CD8-positive, alpha-beta memory T cell (primary cell): ENCODE measurements at regions not wholly inside any gene's neighbourhood (a gene's known extent, or its start where the extent isn't known, plus 50 kb on each side); places are given as distances from the start of the nearest gene placed in this dataset.
"Not testable (repeated sequence)": the region's sequence is repeated elsewhere in the genome, so short reads cannot be mapped to it uniquely, and the experiment has no call there.

Experiments
- CTCF ChIA-PET: fragments of 350-600 bp; sonication (Branson Sonifier 250); formaldehyde crosslinking; loops from one replicate; lab custom pipeline; 2021; ENCODE audit warnings: antibody characterized with exemption; lab: Charles Lee
- POLR2A ChIA-PET: fragments of 350-600 bp; sonication (Branson Sonifier 250); formaldehyde crosslinking; loops from one replicate; lab custom pipeline; 2021; ENCODE audit warnings: antibody characterized with exemption; lab: Charles Lee
- DNase-seq, 5 donors: peaks; one replicate each; pipeline versions ENCODE4 v3.0.0 to v3.0.0-alpha.2; 2020 to 2022; ENCODE audit warnings: mixed read lengths in 1 of 5
- H3K27ac ChIP-seq: one replicate; pipeline ENCODE4 v1.7.0; 2013; ENCODE audit warnings: low read depth, mild to moderate bottlenecking, low read length, moderate library complexity
- H3K27me3 ChIP-seq: 2 replicates; pipeline ENCODE4 v1.7.0; 2013; ENCODE audit warnings: low read length, mild to moderate bottlenecking; ENCODE audit not compliant: insufficient read depth, poor library complexity, severe bottlenecking
- H3K36me3 ChIP-seq: 2 replicates; pipeline ENCODE4 v1.7.0; 2013; ENCODE audit warnings: mild to moderate bottlenecking, low read length, moderate library complexity; ENCODE audit not compliant: insufficient read depth
- H3K4me1 ChIP-seq: 2 replicates; pipeline ENCODE4 v1.7.0; 2013; ENCODE audit warnings: mild to moderate bottlenecking, low read length, moderate library complexity; ENCODE audit not compliant: insufficient read depth
- H3K4me3 ChIP-seq: 2 replicates; pipeline ENCODE4 v1.7.0; 2013; ENCODE audit warnings: mild to moderate bottlenecking, low read length
- H3K9me3 ChIP-seq: 2 replicates; pipeline ENCODE4 v1.7.0; 2013; ENCODE audit warnings: mild to moderate bottlenecking, low read length
- H3K27ac Mint-ChIP-seq, 8 donors: one replicate each; pipeline ENCODE4 v1.8.0; 2020 to 2021; ENCODE audit warnings: mixed read lengths in 8 of 8, mild to moderate bottlenecking in 6 of 8, inconsistent platforms in 3 of 8, moderate library complexity in 3 of 8
- H3K27me3 Mint-ChIP-seq, 2 donors: one replicate each; pipeline ENCODE4 v1.8.0; 2020 to 2021; ENCODE audit warnings: mixed read lengths in 2 of 2, mild to moderate bottlenecking in 1 of 2, moderate library complexity in 1 of 2
- H3K36me3 Mint-ChIP-seq, 3 donors: one replicate each; pipeline ENCODE4 v1.8.0; 2020 to 2021; ENCODE audit warnings: mixed read lengths in 3 of 3, inconsistent platforms in 1 of 3, mild to moderate bottlenecking in 1 of 3
- H3K4me1 Mint-ChIP-seq, 3 donors: one replicate each; pipeline ENCODE4 v1.8.0; 2020 to 2021; ENCODE audit warnings: mixed read lengths in 3 of 3, inconsistent platforms in 1 of 3, mild to moderate bottlenecking in 1 of 3
- H3K4me3 Mint-ChIP-seq, 7 donors: one replicate each; pipeline ENCODE4 v1.8.0; 2020 to 2021; ENCODE audit warnings: mixed read lengths in 7 of 7, mild to moderate bottlenecking in 6 of 7, moderate library complexity in 4 of 7, inconsistent platforms in 2 of 7
- H3K9me3 Mint-ChIP-seq, 5 donors: one replicate each; pipeline ENCODE4 v1.8.0; 2020 to 2022; ENCODE audit warnings: mixed read lengths in 5 of 5, mild to moderate bottlenecking in 3 of 5, moderate library complexity in 2 of 5, inconsistent platforms in 1 of 5

- H3K27ac Mint-ChIP-seq = no peak overlapping the region
- no peaks in the 10 kb centered on the region for H3K36me3 Mint-ChIP-seq
- H3K27me3 ChIP-seq = no peaks in the 10 kb centered on the region
- H3K4me1 ChIP-seq = no peaks in the 10 kb centered on the region
- no peaks in the 10 kb centered on the region for H3K4me1 Mint-ChIP-seq
- H3K27me3 Mint-ChIP-seq = peaks cover 0 to 2% of the 10 kb centered on the region in 2 donors
- no peak overlapping the region for H3K4me3 Mint-ChIP-seq
- no peak overlapping the region for H3K4me3 ChIP-seq
- H3K9me3 Mint-ChIP-seq = peaks cover 4 to 32% (median 11%) of the 10 kb centered on the region in 5 donors
- DNase-seq = no peak
- no peaks in the 10 kb centered on the region for H3K36me3 ChIP-seq
- POLR2A ChIA-PET = no interaction called here
- H3K9me3 ChIP-seq = no peaks in the 10 kb centered on the region
- H3K27ac ChIP-seq = no peak overlapping the region
- CTCF ChIA-PET = no interaction called here
Measured at GRCh38 chr18:64679121-64679520, 530.2 kb upstream of the LINC00305 start.

- no peak for DNase-seq
- Histone ChIP-seq H3K4me3 (no peak overlapping the region), H3K27me3 (no peaks in the 10 kb centered on the region), H3K9me3 (no peaks in the 10 kb centered on the region), H3K4me1 (no peaks in the 10 kb centered on the region), H3K27ac (no peak overlapping the region), H3K36me3 (no peaks in the 10 kb centered on the region)
- ChIA-PET POLR2A (no interaction called here), CTCF (no interaction called here)
- no peaks in the 10 kb centered on the region for H3K36me3 Mint-ChIP-seq
- H3K4me3 Mint-ChIP-seq = no peak overlapping the region
- H3K4me1 Mint-ChIP-seq = no peaks in the 10 kb centered on the region
- no peaks in the 10 kb centered on the region for H3K27me3 Mint-ChIP-seq
- peaks cover 4 to 28% (median 8%) of the 10 kb centered on the region in 5 donors for H3K9me3 Mint-ChIP-seq
- H3K27ac Mint-ChIP-seq = no peak overlapping the region
Measured at GRCh38 chr18:64678048-64678447, 529.2 kb upstream of the LINC00305 start.

DNA sequence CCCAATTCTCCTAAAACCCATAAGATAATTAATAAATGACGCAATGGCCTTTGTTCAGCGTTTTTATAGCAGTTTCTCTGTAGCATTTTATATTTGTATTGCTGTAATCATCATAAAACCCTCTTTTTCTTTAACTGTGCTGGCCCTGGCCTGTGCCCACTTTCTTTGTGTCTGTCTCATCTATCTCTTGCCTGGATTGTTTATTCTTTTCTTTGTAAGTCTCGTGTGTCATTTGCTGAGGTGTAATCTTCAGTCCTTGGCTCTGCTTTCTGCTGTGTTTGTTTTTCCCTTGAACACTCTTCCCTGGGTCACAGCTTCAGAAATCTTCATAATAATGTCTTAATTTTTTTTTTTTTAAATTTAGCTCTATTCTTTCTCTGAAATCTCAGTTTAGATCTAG lies 525.8 kb upstream of the LINC00305 start:
- H3K9me3 Mint-ChIP-seq = peaks cover 0 to 14% (median 10%) of the 10 kb centered on the region in 5 donors
- H3K9me3 ChIP-seq = no peaks in the 10 kb centered on the region

DNA sequence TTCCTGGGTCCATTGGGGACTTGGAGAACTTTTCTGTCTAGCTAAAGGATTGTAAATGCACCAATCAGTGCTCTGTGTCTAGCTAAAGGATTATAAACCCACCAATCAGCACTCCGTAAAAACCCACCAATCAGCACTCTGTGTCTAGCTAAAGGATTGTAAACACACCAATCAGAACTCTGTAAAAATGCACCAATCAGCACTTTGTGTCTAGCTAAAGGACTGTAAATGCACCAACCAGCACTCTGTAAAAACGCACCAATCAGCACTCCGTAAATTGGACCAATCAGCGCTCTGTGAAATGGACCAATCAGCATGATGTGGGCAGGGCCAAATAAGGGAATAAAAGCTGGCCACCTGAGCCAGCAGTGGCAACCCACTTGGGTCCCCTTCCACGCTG lies 522.4 kb upstream of the LINC00305 start:
- POLR2A ChIA-PET, H3K27me3 Mint-ChIP-seq, H3K36me3 Mint-ChIP-seq, H3K36me3 ChIP-seq, H3K4me1 ChIP-seq, CTCF ChIA-PET, H3K9me3 ChIP-seq, H3K27ac Mint-ChIP-seq, H3K27me3 ChIP-seq, H3K4me3 ChIP-seq, H3K4me3 Mint-ChIP-seq, DNase-seq, H3K27ac ChIP-seq, H3K4me1 Mint-ChIP-seq: not testable (repeated sequence)
- peaks cover 4 to 14% (median 11%) of the 10 kb centered on the region in 5 donors for H3K9me3 Mint-ChIP-seq

More for the DNA sequence above, 525.8 kb upstream of the LINC00305 start:
- no peak overlapping the region for H3K4me3 ChIP-seq
- H3K36me3 ChIP-seq = no peaks in the 10 kb centered on the region
- DNase-seq = no peak
- no peak overlapping the region for H3K27ac Mint-ChIP-seq
- no peaks in the 10 kb centered on the region for H3K36me3 Mint-ChIP-seq
- H3K27me3 Mint-ChIP-seq = no peaks in the 10 kb centered on the region
- H3K4me1 ChIP-seq = no peaks in the 10 kb centered on the region
- ChIA-PET POLR2A (no interaction called here), CTCF (no interaction called here)
- no peak overlapping the region for H3K27ac ChIP-seq
- no peaks in the 10 kb centered on the region for H3K4me1 Mint-ChIP-seq
- H3K27me3 ChIP-seq = no peaks in the 10 kb centered on the region
- no peak overlapping the region for H3K4me3 Mint-ChIP-seq

GRCh38 chr18:64668461-64668962 lies 519.6 kb upstream of the LINC00305 start:
- CTCF ChIA-PET = no interaction called here
- POLR2A ChIA-PET = no interaction called here
- no peaks in the 10 kb centered on the region for H3K27me3 Mint-ChIP-seq

DNA sequence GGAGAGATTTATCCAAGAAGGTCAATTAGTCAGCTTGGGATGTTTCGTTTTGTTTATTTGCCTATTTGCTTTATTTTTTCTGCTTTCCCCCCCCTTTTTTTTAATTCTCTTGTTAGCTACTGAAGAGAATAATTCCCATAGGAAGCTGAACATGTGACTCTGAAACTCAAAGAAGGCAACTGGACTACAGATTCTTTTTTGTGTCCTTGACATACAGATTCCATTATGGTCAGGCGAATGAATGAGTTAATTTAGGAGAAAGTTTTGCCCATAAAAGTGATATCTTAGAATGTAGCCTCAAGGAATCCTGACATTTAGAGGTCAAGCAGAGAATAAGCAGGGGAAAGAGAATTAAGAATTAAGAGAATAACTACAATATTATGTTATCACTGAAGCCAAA lies 514.2 kb upstream of the LINC00305 start:
- H3K36me3 Mint-ChIP-seq = no peaks in the 10 kb centered on the region
- no peaks in the 10 kb centered on the region for H3K36me3 ChIP-seq
- no peak overlapping the region for H3K27ac ChIP-seq
- CTCF ChIA-PET = no interaction called here
- H3K9me3 ChIP-seq = peaks cover 4% of the 10 kb centered on the region
- no peak overlapping the region for H3K4me3 Mint-ChIP-seq
- POLR2A ChIA-PET = no interaction called here
- H3K4me1 ChIP-seq = no peaks in the 10 kb centered on the region
- no peak overlapping the region for H3K4me3 ChIP-seq
- H3K9me3 Mint-ChIP-seq = peaks cover 0 to 11% (median 4%) of the 10 kb centered on the region in 5 donors
- DNase-seq = no peak
- no peak overlapping the region for H3K27ac Mint-ChIP-seq
- H3K27me3 ChIP-seq = no peaks in the 10 kb centered on the region
- H3K4me1 Mint-ChIP-seq = no peaks in the 10 kb centered on the region
- H3K27me3 Mint-ChIP-seq = no peaks in the 10 kb centered on the region

More at GRCh38 chr18:64668461-64668962, 519.6 kb upstream of the LINC00305 start:
- H3K36me3 Mint-ChIP-seq = no peaks in the 10 kb centered on the region
- no peak for DNase-seq
- no peak overlapping the region for H3K27ac Mint-ChIP-seq
- H3K9me3 Mint-ChIP-seq = peaks cover 4 to 18% (median 6%) of the 10 kb centered on the region in 5 donors
- no peak overlapping the region for H3K4me3 Mint-ChIP-seq
- Histone ChIP-seq H3K9me3 (peaks cover 4% of the 10 kb centered on the region), H3K36me3 (no peaks in the 10 kb centered on the region), H3K27me3 (no peaks in the 10 kb centered on the region), H3K4me3 (no peak overlapping the region), H3K27ac (no peak overlapping the region), H3K4me1 (no peaks in the 10 kb centered on the region)
- H3K4me1 Mint-ChIP-seq = no peaks in the 10 kb centered on the region

DNA sequence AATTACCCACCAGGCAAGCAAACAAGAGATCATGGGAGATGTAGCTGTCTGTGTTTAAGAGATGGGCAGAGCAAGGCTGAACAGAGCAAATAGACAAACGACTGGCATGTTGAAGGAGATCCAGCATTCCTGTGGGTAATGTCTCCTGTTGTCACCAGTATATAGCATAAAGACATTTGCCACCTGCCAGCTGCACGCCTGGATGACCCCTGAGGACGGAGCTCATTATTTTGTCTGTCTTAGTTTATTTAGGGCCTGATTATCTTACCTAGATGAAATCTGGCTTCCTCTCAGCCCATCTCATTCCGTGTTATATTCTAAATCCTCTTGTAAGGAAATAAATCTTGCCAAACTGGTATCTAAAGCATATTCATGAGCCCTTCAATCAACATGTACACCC lies 510.3 kb upstream of the LINC00305 start:
- Mint-ChIP-seq H3K4me3 (no peak overlapping the region), H3K36me3 (no peaks in the 10 kb centered on the region), H3K4me1 (no peaks in the 10 kb centered on the region), H3K9me3 (peaks cover 3 to 17% (median 4%) of the 10 kb centered on the region in 5 donors), H3K27ac (no peak overlapping the region), H3K27me3 (no peaks in the 10 kb centered on the region)
- Histone ChIP-seq H3K4me1 (no peaks in the 10 kb centered on the region), H3K27me3 (no peaks in the 10 kb centered on the region), H3K27ac (no peak overlapping the region), H3K9me3 (no peaks in the 10 kb centered on the region), H3K4me3 (no peak overlapping the region), H3K36me3 (no peaks in the 10 kb centered on the region)
- POLR2A ChIA-PET = no interaction called here
- no peak for DNase-seq
- CTCF ChIA-PET = no interaction called here

GRCh38 chr18:64653068-64653467 lies 504.2 kb upstream of the LINC00305 start:
- Mint-ChIP-seq H3K27me3 (no peaks in the 10 kb centered on the region), H3K9me3 (peaks cover 3 to 18% (median 3%) of the 10 kb centered on the region in 5 donors), H3K27ac (no peak overlapping the region), H3K4me3 (no peak overlapping the region), H3K36me3 (no peaks in the 10 kb centered on the region), H3K4me1 (no peaks in the 10 kb centered on the region)
- POLR2A ChIA-PET = no interaction called here
- no peak for DNase-seq
- Histone ChIP-seq H3K27ac (no peak overlapping the region), H3K4me1 (no peaks in the 10 kb centered on the region), H3K36me3 (no peaks in the 10 kb centered on the region), H3K4me3 (no peak overlapping the region), H3K9me3 (no peaks in the 10 kb centered on the region), H3K27me3 (no peaks in the 10 kb centered on the region)
- CTCF ChIA-PET = no interaction called here

DNA sequence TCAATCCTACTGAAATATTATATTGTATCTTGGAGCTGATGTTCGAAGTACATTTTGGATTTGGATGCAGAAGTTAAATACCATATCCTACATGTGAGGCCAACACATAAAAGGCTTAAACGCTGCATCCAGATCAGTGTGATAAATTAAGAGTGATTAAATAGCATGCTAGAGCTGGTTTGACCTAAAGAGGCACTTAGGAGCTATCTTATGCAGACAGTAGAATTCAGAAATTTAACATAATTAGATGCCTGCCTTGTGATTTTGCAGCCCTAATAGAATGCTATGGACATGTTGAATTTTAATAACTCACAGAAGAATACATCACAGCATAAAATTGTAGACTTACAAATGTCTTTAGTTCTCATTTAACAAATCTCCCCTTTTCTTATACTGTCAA lies 501.2 kb upstream of the LINC00305 start:
- Histone ChIP-seq H3K9me3 (no peaks in the 10 kb centered on the region), H3K27ac (no peak overlapping the region), H3K4me1 (no peaks in the 10 kb centered on the region), H3K36me3 (no peaks in the 10 kb centered on the region), H3K4me3 (no peak overlapping the region), H3K27me3 (no peaks in the 10 kb centered on the region)
- no peaks in the 10 kb centered on the region for H3K4me1 Mint-ChIP-seq
- no peaks in the 10 kb centered on the region for H3K36me3 Mint-ChIP-seq
- no peak for DNase-seq
- H3K4me3 Mint-ChIP-seq = no peak overlapping the region
- no peak overlapping the region for H3K27ac Mint-ChIP-seq
- H3K27me3 Mint-ChIP-seq = no peaks in the 10 kb centered on the region
- ChIA-PET POLR2A (no interaction called here), CTCF (no interaction called here)
- H3K9me3 Mint-ChIP-seq = peaks cover 0 to 10% (median 4%) of the 10 kb centered on the region in 5 donors
